GM12892 (cell line): ENCODE measurements at regions not wholly inside any gene's neighbourhood (a gene's known extent, or its start where the extent isn't known, plus 50 kb on each side); places are given as distances from the start of the nearest gene placed in this dataset.

ENCODE experiments used
- DNase-seq: peaks from one replicate; pipeline ENCODE4 v3.0.0; 2011; ENCODE audit not compliant: insufficient read length
- FAIRE-seq: peaks from 2 replicates; lab custom pipeline; 2011; peaks lifted over from hg19 to GRCh38; lab: Jason Lieb, UNC
- POLR2A ChIP-seq: IDR thresholded peaks from 2 replicates; pipeline ENCODE4 v1.6.1; 2011; ENCODE audit warnings: low read depth, low read length, control low read depth
- POLR2AphosphoS5 ChIP-seq: IDR thresholded peaks from 2 replicates; pipeline ENCODE4 v1.6.1; 2011; ENCODE audit warnings: low read depth, low read length, control low read depth
- TAF1 ChIP-seq: IDR thresholded peaks from 2 replicates; pipeline ENCODE4 v1.6.1; 2011; ENCODE audit warnings: low read depth, mild to moderate bottlenecking, control low read depth, low read length, borderline replicate concordance

- no peak for DNase-seq
- no peak for FAIRE-seq
- TF ChIP-seq POLR2AphosphoS5 (no peak), POLR2A (no peak), TAF1 (no peak)
Measured at GRCh38 chr1:5067246-5067645, 412.8 kb downstream of the AJAP1 start.

GRCh38 chr1:5053744-5054143, 399.3 kb downstream of the AJAP1 start:
- FAIRE-seq (no peak), DNase-seq (no peak)
- TF ChIP-seq POLR2A: no peak
- no peak for TF ChIP-seq POLR2AphosphoS5
- no peak for TF ChIP-seq TAF1

- DNase-seq (no peak), FAIRE-seq (no peak)
- no peak for TF ChIP-seq TAF1
- no peak for TF ChIP-seq POLR2A
- TF ChIP-seq POLR2AphosphoS5: no peak
Measured at GRCh38 chr1:5029136-5029535, 374.7 kb downstream of the AJAP1 start.

- DNase-seq: no peak
- no peak for TF ChIP-seq TAF1
- TF ChIP-seq POLR2AphosphoS5: no peak
- no peak for TF ChIP-seq POLR2A
- FAIRE-seq: no peak
Measured at GRCh38 chr1:5012249-5012648, 357.8 kb downstream of the AJAP1 start.

- DNase-seq (no peak), FAIRE-seq (no peak)
- no peak for TF ChIP-seq POLR2AphosphoS5
- TF ChIP-seq TAF1: no peak
- TF ChIP-seq POLR2A: no peak
Measured at GRCh38 chr1:5010656-5011055, 356.2 kb downstream of the AJAP1 start.

- DNase-seq (no peak), FAIRE-seq (no peak)
- no peak for TF ChIP-seq POLR2A
Measured at GRCh38 chr1:5010236-5010635, 355.8 kb downstream of the AJAP1 start.

- FAIRE-seq (no peak), DNase-seq (no peak)
- no peak for TF ChIP-seq POLR2AphosphoS5
- no peak for TF ChIP-seq POLR2A
- TF ChIP-seq TAF1: no peak
Measured at GRCh38 chr1:5009376-5010065, 355.1 kb downstream of the AJAP1 start.

GRCh38 chr1:5005171-5005570, 350.8 kb downstream of the AJAP1 start:
- no peak for TF ChIP-seq TAF1
- TF ChIP-seq POLR2AphosphoS5: no peak
- no peak for TF ChIP-seq POLR2A
- FAIRE-seq: no peak
- DNase-seq: no peak

- DNase-seq (no peak), FAIRE-seq (no peak)
- no peak for TF ChIP-seq POLR2A
- no peak for TF ChIP-seq TAF1
- no peak for TF ChIP-seq POLR2AphosphoS5
Measured at GRCh38 chr1:5002676-5003075, 348.3 kb downstream of the AJAP1 start.

- DNase-seq (no peak), FAIRE-seq (no peak)
- no peak for TF ChIP-seq POLR2A
- TF ChIP-seq TAF1: no peak
- no peak for TF ChIP-seq POLR2AphosphoS5
Measured at GRCh38 chr1:5001466-5001865, 347.1 kb downstream of the AJAP1 start.

GRCh38 chr1:4986306-4986705, 331.9 kb downstream of the AJAP1 start:
- no peak for DNase-seq
- no peak for FAIRE-seq
- TF ChIP-seq POLR2A (no peak), POLR2AphosphoS5 (no peak), TAF1 (no peak)

GRCh38 chr1:4984841-4985240, 330.4 kb downstream of the AJAP1 start:
- DNase-seq (no peak), FAIRE-seq (no peak)
- TF ChIP-seq TAF1 (no peak), POLR2AphosphoS5 (no peak), POLR2A (no peak)
